ENCODE measurements at regions not wholly inside any gene's neighbourhood (a gene's known extent, or its start where the extent isn't known, plus 50 kb on each side); places are given as distances from the start of the nearest gene placed in this dataset.

GRCh38 chr2:7115906-7116305 is 198.7 kb downstream of the RNF144A start:
- TF ChIP-seq POLR2A (IDR thresholded peaks at IDR 0.05; ENCODE audit: low read depth, low read length), result no peak
- TF ChIP-seq POLR2AphosphoS5 (IDR thresholded peaks at IDR 0.05; ENCODE audit: low read depth, low read length), result no peak
- no peak for TF ChIP-seq POU2F2 (IDR thresholded peaks at IDR 0.05; ENCODE audit: low read depth, low read length)
- no peak for TF ChIP-seq TAF1 (IDR thresholded peaks at IDR 0.05; ENCODE audit: low read depth, low read length)
- no peak for TF ChIP-seq SPI1 (IDR thresholded peaks at IDR 0.05; ENCODE audit: low read depth, low read length)
- no peak for TF ChIP-seq PAX5 (IDR thresholded peaks at IDR 0.05; ENCODE audit: insufficient read depth, low read length, severe bottlenecking)

Data from GM12891 (cell line).